GM12891 (cell line): ENCODE measurements at regions not wholly inside any gene's neighbourhood (a gene's known extent, or its start where the extent isn't known, plus 50 kb on each side); places are given as distances from the start of the nearest gene placed in this dataset.

Source experiments
- DNase-seq: peaks from one replicate; pipeline ENCODE4 v3.0.0; 2011; ENCODE audit warnings: low spot score; ENCODE audit not compliant: insufficient read length
- FAIRE-seq: peaks from 2 replicates; lab custom pipeline; 2011; peaks lifted over from hg19 to GRCh38; lab: Jason Lieb, UNC
- PAX5 ChIP-seq: IDR thresholded peaks from 2 replicates; pipeline ENCODE4 v1.6.1; 2011; ENCODE audit warnings: low read length, moderate library complexity, mild to moderate bottlenecking; ENCODE audit not compliant: insufficient read depth, severe bottlenecking
- POLR2A ChIP-seq: IDR thresholded peaks from 2 replicates; pipeline ENCODE4 v1.6.1; 2011; ENCODE audit warnings: low read depth, low read length, control low read depth
- POLR2AphosphoS5 ChIP-seq: IDR thresholded peaks from 2 replicates; pipeline ENCODE4 v1.6.1; 2011; ENCODE audit warnings: low read depth, low read length, control low read depth
- POU2F2 ChIP-seq: IDR thresholded peaks from 2 replicates; pipeline ENCODE4 v1.6.1; 2011; ENCODE audit warnings: low read depth, mild to moderate bottlenecking, control low read depth, low read length, moderate library complexity
- SPI1 ChIP-seq: IDR thresholded peaks from 2 replicates; pipeline ENCODE4 v1.6.1; 2011; ENCODE audit warnings: low read depth, low read length, control low read depth
- TAF1 ChIP-seq: IDR thresholded peaks from 2 replicates; pipeline ENCODE4 v1.6.1; 2011; ENCODE audit warnings: low read depth, low read length, control low read depth

DNA sequence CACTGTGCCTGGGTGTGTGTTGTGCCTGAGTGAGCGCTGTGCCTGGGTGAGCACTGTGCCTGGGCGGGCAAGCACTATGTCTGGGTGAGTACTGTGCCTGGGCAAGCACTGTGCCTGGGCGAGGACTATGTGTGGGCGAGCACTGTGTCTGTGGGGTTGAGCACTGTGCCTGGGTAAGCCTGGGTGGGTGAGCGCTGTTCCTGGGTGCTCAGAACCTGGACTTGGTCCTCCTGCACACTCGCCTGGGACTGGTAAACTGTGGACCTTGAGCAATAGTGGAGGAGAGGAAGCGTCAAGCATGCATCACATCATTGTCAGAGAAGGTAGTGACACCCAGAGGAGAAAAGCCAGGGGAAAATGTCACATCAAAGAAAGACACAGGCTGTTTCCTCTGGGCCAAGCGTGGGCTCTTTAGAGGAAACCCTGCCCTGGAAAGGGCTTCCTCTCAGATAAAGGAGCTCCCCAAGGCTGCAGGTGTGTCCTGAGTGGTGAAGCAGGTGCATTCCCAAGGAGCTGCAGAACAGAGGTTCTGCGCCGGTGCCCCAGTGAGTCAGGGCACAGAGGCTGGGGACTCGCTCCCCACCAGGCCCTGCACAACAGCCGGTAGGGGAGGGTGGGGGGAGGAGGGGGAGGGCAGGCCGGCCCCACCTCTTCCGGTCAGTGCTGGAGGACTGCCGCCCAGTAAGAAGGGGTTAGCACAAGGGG is 141.2 kb downstream of the TEX29 start:
- TF ChIP-seq POU2F2 (no peak), POLR2AphosphoS5 (no peak), SPI1 (no peak), POLR2A (no peak), PAX5 (no peak), TAF1 (no peak)
- no peak for FAIRE-seq
- DNase-seq, result no peak

DNA sequence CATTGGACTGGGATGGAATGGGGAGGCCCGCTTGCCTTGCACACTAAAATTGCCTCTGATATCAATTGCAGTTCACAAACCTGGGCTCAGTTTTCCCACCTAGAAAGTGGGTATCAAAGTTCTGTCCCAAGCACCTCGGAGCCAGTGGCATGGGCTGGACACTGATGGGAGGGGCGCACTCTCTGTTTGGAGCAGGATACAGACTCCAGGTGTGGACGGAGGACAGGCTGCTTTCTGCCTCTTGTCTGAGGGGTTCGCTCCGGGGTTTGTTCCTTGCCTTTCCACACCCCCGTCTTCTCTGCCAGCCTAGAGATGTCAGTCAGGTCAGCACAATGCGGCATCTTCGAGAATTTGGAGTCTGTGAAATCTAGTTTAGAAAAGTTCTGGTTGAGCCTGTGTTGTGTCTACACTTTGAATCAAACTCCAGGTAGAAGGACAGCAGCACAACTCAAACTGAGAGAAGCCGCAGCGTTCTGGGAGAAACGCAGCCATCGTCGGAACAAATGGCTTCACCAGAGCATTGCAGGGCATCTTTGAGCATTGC is 141.9 kb downstream of the TEX29 start:
- no peak for TF ChIP-seq PAX5
- no peak for FAIRE-seq
- DNase-seq, result no peak

DNA sequence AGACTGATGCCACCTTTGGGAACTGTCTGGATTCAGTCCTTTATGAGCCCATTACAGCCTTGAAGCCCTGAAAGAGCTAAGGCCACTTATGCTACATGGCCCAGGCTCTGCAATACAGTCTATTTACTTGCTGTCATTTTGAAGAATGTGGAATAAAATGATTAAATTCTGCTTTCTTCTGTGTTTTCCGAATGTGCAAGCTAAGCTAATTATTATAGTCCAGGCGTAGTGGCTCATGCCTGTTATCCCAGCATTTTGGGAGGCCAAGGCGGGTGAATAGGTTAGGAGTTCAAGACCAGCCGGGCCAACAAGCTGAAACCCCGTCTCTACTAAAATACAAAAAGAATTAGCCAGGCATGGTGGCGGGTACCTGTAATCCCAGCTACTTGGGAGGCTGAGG is 142.5 kb downstream of the TEX29 start:
- no peak for FAIRE-seq

DNA sequence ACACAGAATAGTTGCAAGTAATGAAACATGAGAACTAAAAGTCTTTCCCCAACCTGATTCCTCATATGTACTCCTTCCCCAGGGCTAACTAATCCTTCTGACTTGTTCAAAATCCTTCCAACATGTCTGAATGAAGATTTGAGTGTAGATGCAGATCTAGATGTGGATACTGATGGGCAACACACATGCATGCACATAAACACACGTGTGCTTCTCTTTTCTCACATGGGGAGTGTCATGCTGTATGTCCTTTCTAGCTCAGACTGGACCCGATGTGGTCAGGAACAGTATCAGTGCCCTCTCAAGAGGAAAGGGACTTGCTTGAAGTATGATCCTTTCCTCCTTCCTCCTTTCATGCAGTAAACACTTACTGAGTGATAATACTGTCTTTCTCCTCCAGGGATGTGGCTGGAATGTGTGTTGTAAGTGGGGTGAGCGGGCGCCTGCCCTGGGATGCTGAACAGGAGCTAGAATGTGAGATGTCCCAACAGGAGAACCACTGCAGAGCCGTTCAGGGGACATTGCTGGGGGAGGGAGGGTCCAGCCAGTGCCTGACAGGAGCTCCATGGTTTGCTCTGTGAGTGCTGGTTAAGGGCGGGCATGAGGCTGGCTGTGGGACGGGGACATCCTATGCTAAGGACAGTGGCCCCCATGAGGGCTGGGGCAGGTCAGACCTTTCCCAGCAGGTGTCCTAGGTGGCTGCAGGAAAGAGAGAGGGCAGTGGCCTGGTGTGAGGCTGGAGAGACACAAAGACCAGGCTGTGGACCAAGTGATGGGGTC is 146.9 kb downstream of the TEX29 start:
- no peak for FAIRE-seq
- DNase-seq, result no peak
- no peak for TF ChIP-seq PAX5
- no peak for TF ChIP-seq POLR2AphosphoS5
- no peak for TF ChIP-seq TAF1
- no peak for TF ChIP-seq POLR2A
- TF ChIP-seq SPI1, result no peak
- no peak for TF ChIP-seq POU2F2

More for the DNA sequence above, 142.5 kb downstream of the TEX29 start:
- TF ChIP-seq TAF1 (no peak), POLR2AphosphoS5 (no peak), PAX5 (no peak), POLR2A (no peak), SPI1 (no peak), POU2F2 (no peak)
- no peak for DNase-seq

DNA sequence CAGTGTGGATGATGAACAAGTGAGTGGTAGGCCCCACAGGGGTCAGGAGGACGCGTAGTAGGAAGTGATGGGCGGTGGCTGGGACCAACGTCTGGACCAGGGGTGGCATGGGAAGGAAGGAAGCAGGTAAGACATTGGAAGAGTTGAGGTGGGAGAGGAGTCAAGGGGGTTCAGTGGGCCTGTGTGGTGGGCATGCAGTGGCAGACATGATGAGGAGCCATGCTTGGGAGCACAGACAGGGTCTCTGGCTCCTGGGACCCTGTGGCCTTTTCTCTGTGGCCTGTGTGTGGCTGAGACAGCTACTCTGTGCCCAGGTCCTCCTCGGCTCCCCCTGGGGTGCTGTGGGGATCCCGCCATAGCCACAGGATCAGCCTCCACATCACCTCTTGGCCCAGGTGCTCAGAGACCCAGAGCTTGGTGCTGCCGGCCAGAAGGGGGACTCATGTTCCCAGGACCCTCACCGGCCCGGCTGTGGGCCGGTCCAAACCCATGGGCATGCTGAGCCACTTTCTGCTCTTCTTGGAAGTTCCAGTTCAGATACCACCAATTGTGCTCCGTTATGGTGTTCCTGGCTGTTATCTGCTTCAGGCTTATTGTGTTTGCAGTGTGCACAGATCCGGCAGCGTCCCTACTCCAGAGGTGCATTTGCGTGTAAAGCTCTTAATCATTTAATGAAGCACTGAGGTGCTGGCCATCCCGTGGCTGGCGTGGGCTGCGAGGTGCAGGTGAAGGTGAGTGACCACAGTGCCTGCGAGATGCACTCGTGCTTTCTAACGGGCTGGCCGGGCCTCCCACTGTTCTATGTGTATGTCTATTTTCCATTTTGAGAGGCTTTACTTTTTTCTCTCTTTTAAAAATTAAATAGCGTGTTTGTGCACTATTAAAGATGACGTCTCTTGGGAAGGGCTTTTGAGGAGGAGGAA is 147.9 kb downstream of the TEX29 start:
- no peak for DNase-seq

DNA sequence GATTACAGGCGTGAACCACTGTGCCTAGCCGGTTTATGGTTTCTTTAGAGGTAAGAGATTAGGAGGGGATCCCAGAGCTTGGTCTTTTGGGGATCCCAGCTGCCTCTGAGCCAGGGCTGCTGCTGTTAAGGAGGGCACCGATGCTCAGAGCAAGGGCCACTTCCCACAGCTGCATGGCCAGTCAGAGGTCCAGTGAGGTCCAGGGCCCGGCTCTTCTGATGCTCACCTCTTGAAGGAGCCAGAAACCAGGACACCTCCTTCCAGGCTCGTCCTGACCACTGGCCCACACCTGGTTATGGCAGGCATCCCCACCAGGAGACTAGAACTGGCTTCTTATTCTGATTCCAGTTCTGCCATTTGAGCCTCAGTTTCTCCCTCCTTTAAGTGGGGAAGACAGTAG is 149.0 kb downstream of the TEX29 start:
- DNase-seq (no peak), FAIRE-seq (no peak)
- TF ChIP-seq POU2F2, result no peak
- TF ChIP-seq POLR2AphosphoS5, result no peak
- no peak for TF ChIP-seq SPI1
- no peak for TF ChIP-seq PAX5
- TF ChIP-seq POLR2A, result no peak
- no peak for TF ChIP-seq TAF1

More for the DNA sequence above, 147.9 kb downstream of the TEX29 start:
- TF ChIP-seq POU2F2 (no peak), PAX5 (no peak), POLR2AphosphoS5 (no peak), TAF1 (no peak), POLR2A (no peak), SPI1 (no peak)
- no peak for FAIRE-seq

DNA sequence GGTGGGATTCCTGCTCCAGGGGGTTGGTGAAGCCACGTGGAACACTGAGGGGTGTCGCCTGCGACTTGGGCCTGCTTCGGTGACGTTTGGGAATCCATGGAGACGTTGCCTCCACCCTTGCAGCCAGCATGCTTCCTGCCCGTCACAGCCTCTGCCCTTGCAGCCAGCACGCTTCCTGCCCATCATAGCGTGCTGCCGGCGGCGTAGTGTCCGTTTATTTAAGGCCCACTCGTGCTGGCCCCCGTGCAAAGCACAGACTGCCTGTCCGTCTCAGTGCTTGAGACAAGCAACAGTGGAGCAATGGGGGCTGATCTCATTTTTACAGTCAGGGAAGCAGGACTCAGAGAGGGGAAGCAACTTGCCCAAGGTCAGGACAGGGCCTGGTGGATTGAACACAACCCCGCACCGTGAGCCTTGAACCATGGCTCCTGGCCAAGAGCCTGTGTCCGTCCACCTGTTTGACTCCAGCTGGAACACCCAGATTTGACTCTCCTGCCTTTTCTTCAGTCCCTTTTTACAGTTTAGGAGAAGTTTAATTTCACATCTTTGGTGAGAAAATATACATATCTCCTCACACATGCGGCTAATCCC is 149.6 kb downstream of the TEX29 start:
- FAIRE-seq (no peak), DNase-seq (no peak)
- TF ChIP-seq SPI1, result no peak

DNA sequence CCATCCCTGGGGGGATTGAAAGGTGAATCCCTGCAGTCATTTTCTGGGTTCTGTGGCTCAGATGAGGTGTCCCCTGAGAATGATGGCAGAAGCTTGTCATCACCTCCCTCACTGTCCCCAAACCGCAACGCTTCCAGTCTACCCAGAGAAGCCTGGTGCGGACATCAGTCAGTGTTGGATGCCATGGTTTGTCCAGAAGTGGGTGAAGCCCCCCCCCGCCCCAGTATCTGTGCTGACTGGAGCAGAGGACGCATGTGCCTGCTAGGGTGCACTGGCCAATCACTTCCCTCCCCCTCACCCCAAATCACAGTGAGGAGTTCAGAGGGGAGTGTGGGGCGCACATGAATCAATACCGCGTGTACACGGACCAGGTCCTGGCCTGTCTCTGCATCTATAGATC is 150.5 kb downstream of the TEX29 start:
- no peak for DNase-seq
- no peak for TF ChIP-seq SPI1
- TF ChIP-seq PAX5, result no peak
- TF ChIP-seq POU2F2, result no peak
- no peak for TF ChIP-seq POLR2A
- no peak for TF ChIP-seq TAF1
- TF ChIP-seq POLR2AphosphoS5, result no peak

DNA sequence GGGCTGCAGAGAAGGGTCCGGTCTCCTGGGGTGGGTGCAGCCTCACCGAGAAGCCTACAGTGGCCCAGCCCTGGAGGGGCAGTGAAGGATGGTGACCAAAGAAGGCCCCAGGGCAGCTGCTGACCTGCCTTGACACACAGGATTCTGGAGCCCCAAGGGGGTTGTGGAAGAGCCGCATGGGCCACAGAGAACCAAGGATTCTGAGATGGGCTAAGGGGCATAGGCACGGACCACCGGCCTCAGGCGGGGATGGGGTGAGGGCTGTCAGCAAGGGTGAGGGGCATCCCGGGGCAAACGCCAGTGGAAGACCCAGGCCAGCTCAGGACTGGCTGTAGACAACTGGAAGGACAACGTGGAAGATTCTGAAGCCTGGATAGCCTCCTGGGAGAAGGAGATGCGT is 151.6 kb downstream of the TEX29 start:
- TF ChIP-seq PAX5 (no peak), POLR2AphosphoS5 (no peak), TAF1 (no peak), SPI1 (no peak)
- FAIRE-seq, result no peak
- DNase-seq, result no peak

More for the DNA sequence above, 150.5 kb downstream of the TEX29 start:
- FAIRE-seq, result no peak
